Choroid plexus epithelial cell (primary cell): ENCODE measurements at regions not wholly inside any gene's neighbourhood (a gene's known extent, or its start where the extent isn't known, plus 50 kb on each side); places are given as distances from the start of the nearest gene placed in this dataset.

Experiments used
- DNase-seq: peaks from one replicate; pipeline ENCODE4 v3.0.0-alpha.2; 2010; ENCODE audit warnings: low read depth
- H3K4me3 ChIP-seq: 2 replicates; pipeline ENCODE4 v1.5.1; 2011; ENCODE audit warnings: low read depth, mild to moderate bottlenecking, control low read depth, low read length, moderate library complexity
- TF ChIP-seq, protein P1 (sequence below): conservative IDR thresholded peaks from 2 replicates; pipeline ENCODE4 v1.5.1; 2011; ENCODE audit warnings: low read depth, mild to moderate bottlenecking, control low read depth, inconsistent platforms, low read length, moderate library complexity

DNA sequence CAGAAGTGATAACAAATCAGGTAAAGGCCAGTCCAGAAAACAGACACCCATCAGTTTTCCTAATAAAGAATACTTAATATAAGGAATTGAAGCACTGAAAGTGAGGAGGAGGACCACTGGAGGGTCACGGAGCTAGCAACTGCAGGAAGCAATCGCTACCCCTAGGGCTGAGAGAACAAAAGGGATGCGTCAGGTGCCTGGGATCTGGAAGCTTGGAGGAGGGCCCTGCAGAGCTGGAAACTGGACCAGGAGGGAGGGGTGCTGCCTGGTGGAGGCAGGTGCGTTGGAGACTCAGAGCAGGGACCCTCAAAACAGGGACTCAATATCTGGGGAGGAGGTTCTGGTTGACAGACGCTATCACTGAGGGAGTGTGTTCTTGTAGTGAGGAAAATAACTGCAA lies 308.1 kb upstream of the RASGRP1 start:
- no peak overlapping the region for H3K4me3 ChIP-seq
- no peak for DNase-seq
- TF ChIP-seq, protein P1, sequence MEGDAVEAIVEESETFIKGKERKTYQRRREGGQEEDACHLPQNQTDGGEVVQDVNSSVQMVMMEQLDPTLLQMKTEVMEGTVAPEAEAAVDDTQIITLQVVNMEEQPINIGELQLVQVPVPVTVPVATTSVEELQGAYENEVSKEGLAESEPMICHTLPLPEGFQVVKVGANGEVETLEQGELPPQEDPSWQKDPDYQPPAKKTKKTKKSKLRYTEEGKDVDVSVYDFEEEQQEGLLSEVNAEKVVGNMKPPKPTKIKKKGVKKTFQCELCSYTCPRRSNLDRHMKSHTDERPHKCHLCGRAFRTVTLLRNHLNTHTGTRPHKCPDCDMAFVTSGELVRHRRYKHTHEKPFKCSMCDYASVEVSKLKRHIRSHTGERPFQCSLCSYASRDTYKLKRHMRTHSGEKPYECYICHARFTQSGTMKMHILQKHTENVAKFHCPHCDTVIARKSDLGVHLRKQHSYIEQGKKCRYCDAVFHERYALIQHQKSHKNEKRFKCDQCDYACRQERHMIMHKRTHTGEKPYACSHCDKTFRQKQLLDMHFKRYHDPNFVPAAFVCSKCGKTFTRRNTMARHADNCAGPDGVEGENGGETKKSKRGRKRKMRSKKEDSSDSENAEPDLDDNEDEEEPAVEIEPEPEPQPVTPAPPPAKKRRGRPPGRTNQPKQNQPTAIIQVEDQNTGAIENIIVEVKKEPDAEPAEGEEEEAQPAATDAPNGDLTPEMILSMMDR: no peak

DNA sequence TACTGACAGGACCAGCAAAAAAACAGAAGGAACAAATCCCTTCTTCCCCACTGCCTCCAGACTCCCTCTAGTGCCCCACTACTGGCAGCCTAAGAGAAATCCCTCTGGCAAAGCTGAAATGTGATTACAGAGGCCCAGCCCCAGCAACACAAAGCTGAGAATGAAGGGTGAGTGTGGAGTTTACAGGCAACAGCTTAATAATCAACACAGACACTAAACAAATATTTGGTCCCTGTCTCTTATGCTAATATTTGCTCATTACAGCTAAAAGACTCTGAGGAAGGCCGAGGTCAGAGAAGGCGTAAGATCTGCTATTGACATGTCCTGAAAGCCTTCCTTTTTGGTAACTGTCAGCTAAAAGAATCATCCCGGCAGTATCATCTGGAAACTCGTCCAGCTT lies 308.5 kb upstream of the RASGRP1 start:
- TF ChIP-seq, protein P1: no peak
- no peak overlapping the region for H3K4me3 ChIP-seq
- DNase-seq: no peak

DNA sequence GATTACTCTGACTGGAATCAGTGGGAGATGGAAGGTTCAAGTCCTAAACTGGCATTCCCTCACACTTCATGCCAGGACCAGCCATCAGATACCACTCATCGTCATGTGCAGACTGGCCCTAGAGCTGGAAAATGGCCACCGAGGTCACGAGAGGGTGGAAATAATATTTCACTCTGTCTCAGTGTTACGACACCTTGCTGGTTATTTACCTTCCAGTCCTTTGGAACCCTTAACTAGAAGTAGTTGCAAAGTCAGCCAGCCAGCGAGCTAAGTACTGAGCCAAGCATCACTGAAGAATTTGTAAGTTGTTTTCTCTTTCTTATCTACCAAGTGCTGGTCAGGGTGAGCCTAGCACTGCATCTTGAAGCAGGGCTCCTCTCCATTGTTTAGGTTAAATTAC lies 309.9 kb upstream of the RASGRP1 start:
- H3K4me3 ChIP-seq: no peak overlapping the region
- TF ChIP-seq, protein P1: no peak
- no peak for DNase-seq

DNA sequence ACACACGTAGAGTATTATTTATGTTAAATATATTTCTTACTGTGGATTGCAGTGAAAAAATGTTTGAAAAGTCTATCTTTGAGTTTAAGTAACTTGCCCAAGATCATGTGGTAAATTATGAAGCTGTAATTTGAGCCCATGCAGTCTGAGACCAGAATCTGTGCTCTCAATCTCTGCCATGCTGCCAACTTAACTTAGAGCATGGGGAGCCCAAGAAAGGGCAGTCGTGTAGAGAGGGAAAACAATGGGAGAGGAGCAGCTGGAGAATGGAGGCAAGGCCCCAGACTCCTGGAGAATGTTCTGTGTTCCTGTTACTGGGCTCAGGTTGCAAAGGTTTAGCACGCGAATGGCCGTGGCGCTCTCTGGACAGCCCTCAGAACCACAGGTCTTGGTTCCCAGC lies 311.6 kb upstream of the RASGRP1 start:
- no peak overlapping the region for H3K4me3 ChIP-seq
- TF ChIP-seq, protein P1: no peak
- DNase-seq: no peak

DNA sequence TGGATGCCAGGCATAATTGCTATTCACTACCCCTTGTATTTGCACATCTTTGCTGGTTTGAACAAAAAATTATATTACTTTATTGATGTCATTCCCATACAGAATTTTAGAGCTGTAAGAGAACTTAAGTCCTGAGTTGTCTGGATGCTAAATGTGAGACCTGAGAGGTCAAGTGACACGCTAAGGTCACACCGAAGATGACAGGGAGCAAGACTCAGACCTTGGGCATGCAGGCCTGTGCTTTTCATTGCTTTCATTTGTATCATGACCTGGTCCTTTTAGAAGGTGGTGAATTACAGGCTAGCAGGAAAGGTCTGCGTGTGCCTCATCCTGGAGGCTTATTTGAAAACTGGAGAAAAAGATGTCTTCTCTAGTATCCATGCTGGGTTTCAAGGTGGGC lies 312.0 kb upstream of the RASGRP1 start:
- DNase-seq: no peak

DNA sequence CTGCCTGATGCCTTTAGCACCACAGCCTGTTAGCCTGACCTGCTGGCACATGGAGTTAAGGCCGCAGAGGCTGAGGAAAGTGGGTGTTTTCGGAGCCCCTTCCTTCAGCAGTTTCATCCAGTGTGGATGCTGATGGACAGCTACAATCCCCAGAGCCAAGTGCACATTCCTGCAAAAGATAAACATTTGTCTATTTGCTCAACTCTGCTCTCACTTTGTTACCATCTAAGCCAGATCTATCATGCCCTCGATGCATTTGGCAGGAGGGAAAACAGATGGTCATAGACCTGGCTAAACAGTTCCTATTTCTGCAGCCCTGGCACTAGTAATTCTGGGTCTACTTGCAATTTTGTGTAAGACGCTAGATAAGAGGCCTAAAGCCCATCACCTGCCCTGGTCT lies 312.9 kb upstream of the RASGRP1 start:
- TF ChIP-seq, protein P1: no peak
- H3K4me3 ChIP-seq: no peak overlapping the region
- no peak for DNase-seq

More for the DNA sequence above, 312.0 kb upstream of the RASGRP1 start:
- TF ChIP-seq, protein P1: no peak
- H3K4me3 ChIP-seq: no peak overlapping the region

DNA sequence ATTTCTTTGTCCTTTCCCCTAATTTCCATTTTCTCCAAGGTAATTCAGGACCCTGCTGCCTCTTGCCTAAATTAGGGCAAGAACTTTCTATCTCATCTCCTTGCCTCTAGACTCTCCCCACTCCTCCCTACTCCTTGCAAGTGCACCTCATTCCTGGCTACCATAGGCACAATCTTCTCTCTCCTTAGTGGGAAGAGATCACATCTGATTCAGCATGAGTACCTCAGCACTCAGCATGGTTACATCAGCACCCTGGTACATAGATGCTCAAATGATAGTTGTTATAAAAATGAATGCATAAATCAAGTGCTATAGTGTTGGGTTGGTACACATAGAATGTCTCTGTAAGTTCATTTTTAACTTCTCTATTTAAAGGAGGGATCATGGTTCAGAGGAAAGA lies 313.4 kb upstream of the RASGRP1 start:
- no peak overlapping the region for H3K4me3 ChIP-seq
- TF ChIP-seq, protein P1: no peak

More for the DNA sequence above, 313.4 kb upstream of the RASGRP1 start:
- no peak for DNase-seq
